ENCODE measurements at regions not wholly inside any gene's neighbourhood (a gene's known extent, or its start where the extent isn't known, plus 50 kb on each side); places are given as distances from the start of the nearest gene placed in this dataset.

DNA sequence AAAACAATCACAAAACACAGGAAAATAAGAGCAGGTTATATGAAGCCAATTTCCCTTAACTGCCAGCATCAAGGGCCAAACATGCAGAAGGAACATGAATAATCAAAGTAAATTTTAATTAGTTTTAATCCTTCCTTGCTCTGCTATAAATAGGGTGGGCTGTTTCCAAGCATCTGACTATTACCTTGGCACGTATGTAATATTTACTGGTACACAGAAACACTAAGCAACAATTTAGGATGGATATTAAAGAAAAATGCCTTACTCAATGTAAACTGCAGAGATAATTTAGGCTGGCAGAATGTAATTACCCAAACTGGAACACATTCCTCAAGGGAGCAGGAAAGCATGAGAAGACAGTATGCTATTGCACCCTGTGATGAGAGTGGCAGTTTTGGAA, 468.2 kb downstream of the TDRD15 start:
- Histone ChIP-seq H3K4me3 (no peak overlapping the region), H3K36me3 (no peaks in the 10 kb centered on the region), H3K27ac (no peak overlapping the region), H3K9me3 (peaks cover 0 to 10% of the 10 kb centered on the region in 2 donors), H3K27me3 (no peaks in the 10 kb centered on the region), H3K4me1 (no peaks in the 10 kb centered on the region)
- intact Hi-C loops (cut with DNase I) = no loop called here
- TF ChIP-seq CTCF (IDR thresholded peaks at IDR 0.05) = no peak
- ATAC-seq (no peak), DNase-seq (no peak)

DNA sequence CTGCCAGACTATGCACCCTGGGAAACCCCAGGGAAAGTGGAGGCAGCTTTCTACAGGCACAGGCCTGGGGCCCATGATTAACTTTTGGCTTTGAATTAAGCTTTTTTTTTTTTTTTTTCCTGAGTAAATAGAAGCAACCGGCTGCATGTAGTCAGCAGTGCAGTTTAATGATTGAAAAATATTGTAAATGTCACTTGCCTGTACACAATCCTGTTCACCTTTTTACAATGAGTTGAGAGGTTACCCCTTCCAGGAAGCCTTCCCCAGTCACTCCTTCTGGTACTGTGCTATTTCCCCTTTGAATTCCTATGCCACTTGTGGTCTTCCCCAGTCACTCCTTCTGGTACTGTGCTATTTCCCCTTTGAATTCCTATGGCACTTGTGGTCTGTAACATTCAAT, 475.6 kb downstream of the TDRD15 start:
- no peaks in the 10 kb centered on the region for H3K4me1 ChIP-seq
- DNase-seq (peak in 1 of 4 donors; percentile 15), ATAC-seq (peak; percentile 87)
- H3K27me3 ChIP-seq = no peaks in the 10 kb centered on the region
- peaks cover 0 to 17% of the 10 kb centered on the region in 2 donors for H3K9me3 ChIP-seq
- intact Hi-C loops (cut with DNase I) = no loop called here
- no peak for TF ChIP-seq CTCF (IDR thresholded peaks at IDR 0.05)
- H3K4me3 ChIP-seq = no peak overlapping the region
- no peak overlapping the region for H3K27ac ChIP-seq
- no peaks in the 10 kb centered on the region for H3K36me3 ChIP-seq

- TF ChIP-seq CTCF (IDR thresholded peaks at IDR 0.05) = no peak
- Histone ChIP-seq H3K27ac (no peak overlapping the region), H3K4me3 (no peak overlapping the region), H3K27me3 (no peaks in the 10 kb centered on the region), H3K9me3 (no peaks in the 10 kb centered on the region), H3K4me1 (no peaks in the 10 kb centered on the region), H3K36me3 (no peaks in the 10 kb centered on the region)
- no peak for DNase-seq
- no peak for ATAC-seq
- intact Hi-C loops (cut with DNase I) = no loop called here
Measured at GRCh38 chr2:21602789-21603188, 479.0 kb downstream of the TDRD15 start.

GRCh38 chr2:21607572-21607971, 483.8 kb downstream of the TDRD15 start:
- Histone ChIP-seq H3K27ac (no peak overlapping the region), H3K36me3 (no peaks in the 10 kb centered on the region), H3K4me3 (no peak overlapping the region), H3K27me3 (no peaks in the 10 kb centered on the region), H3K9me3 (peaks cover 0 to 11% of the 10 kb centered on the region in 2 donors), H3K4me1 (no peaks in the 10 kb centered on the region)
- DNase-seq (no peak), ATAC-seq (no peak)
- no peak for TF ChIP-seq CTCF (IDR thresholded peaks at IDR 0.05)
- intact Hi-C loops (cut with DNase I) = no loop called here

GRCh38 chr2:21610304-21610703, 486.5 kb downstream of the TDRD15 start:
- H3K27ac ChIP-seq = no peak overlapping the region
- ATAC-seq = no peak
- H3K27me3 ChIP-seq = no peaks in the 10 kb centered on the region
- TF ChIP-seq CTCF (IDR thresholded peaks at IDR 0.05) = no peak
- no peaks in the 10 kb centered on the region for H3K4me1 ChIP-seq
- no peak overlapping the region for H3K4me3 ChIP-seq
- H3K9me3 ChIP-seq = peaks cover 0 to 25% of the 10 kb centered on the region in 2 donors
- no peak for DNase-seq
- no peaks in the 10 kb centered on the region for H3K36me3 ChIP-seq
- intact Hi-C loops (cut with DNase I) = no loop called here
